ENCODE measurements at regions not wholly inside any gene's neighbourhood (a gene's known extent, or its start where the extent isn't known, plus 50 kb on each side); places are given as distances from the start of the nearest gene placed in this dataset.

GRCh38 chr18:78546281-78546680, 433.3 kb upstream of the SALL3 start:
- no peak for DNase-seq (ENCODE audit: low spot score)
- CTCF ChIA-PET, result no interaction called here
- no peak overlapping the region for H3K27ac ChIP-seq (ENCODE audit: low read depth, low read length, poor library complexity, severe bottlenecking)
- intact Hi-C loops (cut with micrococcal nuclease; ENCODE audit: unreplicated experiment), result no loop called here
- BruUV-seq (replicated peaks), result no TSS peak
- TF ChIP-seq EZH2 (IDR thresholded peaks at IDR 0.05; ENCODE audit: borderline replicate concordance, low read depth, low read length, poor library complexity, severe bottlenecking), result no peak
- TF ChIP-seq, protein P1, sequence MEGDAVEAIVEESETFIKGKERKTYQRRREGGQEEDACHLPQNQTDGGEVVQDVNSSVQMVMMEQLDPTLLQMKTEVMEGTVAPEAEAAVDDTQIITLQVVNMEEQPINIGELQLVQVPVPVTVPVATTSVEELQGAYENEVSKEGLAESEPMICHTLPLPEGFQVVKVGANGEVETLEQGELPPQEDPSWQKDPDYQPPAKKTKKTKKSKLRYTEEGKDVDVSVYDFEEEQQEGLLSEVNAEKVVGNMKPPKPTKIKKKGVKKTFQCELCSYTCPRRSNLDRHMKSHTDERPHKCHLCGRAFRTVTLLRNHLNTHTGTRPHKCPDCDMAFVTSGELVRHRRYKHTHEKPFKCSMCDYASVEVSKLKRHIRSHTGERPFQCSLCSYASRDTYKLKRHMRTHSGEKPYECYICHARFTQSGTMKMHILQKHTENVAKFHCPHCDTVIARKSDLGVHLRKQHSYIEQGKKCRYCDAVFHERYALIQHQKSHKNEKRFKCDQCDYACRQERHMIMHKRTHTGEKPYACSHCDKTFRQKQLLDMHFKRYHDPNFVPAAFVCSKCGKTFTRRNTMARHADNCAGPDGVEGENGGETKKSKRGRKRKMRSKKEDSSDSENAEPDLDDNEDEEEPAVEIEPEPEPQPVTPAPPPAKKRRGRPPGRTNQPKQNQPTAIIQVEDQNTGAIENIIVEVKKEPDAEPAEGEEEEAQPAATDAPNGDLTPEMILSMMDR (conservative IDR thresholded peaks at IDR 0.05; ENCODE audit: low read depth, low read length), result no peak
- H3K36me3 ChIP-seq (ENCODE audit: insufficient read depth, low read length, poor library complexity, severe bottlenecking), result no peaks in the 10 kb centered on the region
- H3K4me3 ChIP-seq (ENCODE audit: low read depth, low read length, poor library complexity, severe bottlenecking), result no peak overlapping the region
- peaks cover 20% of the 10 kb centered on the region for H3K9me3 ChIP-seq (ENCODE audit: low read depth, low read length, poor library complexity, severe bottlenecking)
- POLR2A ChIA-PET (ENCODE audit: low non-redundant PET), result no interaction called here
- no peaks in the 10 kb centered on the region for H3K4me1 ChIP-seq (ENCODE audit: insufficient read depth, low read length, poor library complexity, severe bottlenecking)
- no peaks in the 10 kb centered on the region for H3K27me3 ChIP-seq (replicated peaks; ENCODE audit: insufficient read depth, low read depth, low read length, poor library complexity)

DNA sequence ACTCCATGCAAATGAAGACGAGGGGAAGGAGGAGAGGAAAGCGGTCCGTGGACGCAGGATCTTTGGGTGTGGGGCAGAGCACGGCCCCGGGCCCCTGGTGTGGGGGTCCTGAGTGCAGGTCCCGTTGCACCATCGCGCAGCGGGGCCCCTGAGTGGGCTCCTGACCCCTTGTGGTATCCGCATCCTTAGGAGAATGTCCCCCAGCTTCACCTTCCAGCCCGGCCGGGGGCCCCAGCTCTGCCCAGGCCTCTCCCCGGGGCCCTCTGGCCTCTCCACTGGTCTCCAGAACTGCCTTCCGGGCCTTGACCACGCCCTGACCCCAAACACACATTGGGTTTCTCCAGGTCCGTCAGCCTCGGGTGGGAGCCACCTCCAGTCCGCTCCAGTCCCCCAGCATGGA, 431.8 kb upstream of the SALL3 start:
- ChIA-PET CTCF (no interaction called here), POLR2A (ENCODE audit: low non-redundant PET) (no interaction called here)
- intact Hi-C loops (cut with micrococcal nuclease; ENCODE audit: unreplicated experiment), result no loop called here
- no TSS peak for BruUV-seq (replicated peaks)
- TF ChIP-seq, protein P1 (conservative IDR thresholded peaks at IDR 0.05; ENCODE audit: low read depth, low read length), result no peak
- no peak for TF ChIP-seq EZH2 (IDR thresholded peaks at IDR 0.05; ENCODE audit: borderline replicate concordance, low read depth, low read length, poor library complexity, severe bottlenecking)
- H3K4me1 ChIP-seq (ENCODE audit: insufficient read depth, low read length, poor library complexity, severe bottlenecking), result no peaks in the 10 kb centered on the region
- no peaks in the 10 kb centered on the region for H3K36me3 ChIP-seq (ENCODE audit: insufficient read depth, low read length, poor library complexity, severe bottlenecking)
- no peaks in the 10 kb centered on the region for H3K27me3 ChIP-seq (replicated peaks; ENCODE audit: insufficient read depth, low read depth, low read length, poor library complexity)
- no peak for DNase-seq (ENCODE audit: low spot score)
- H3K4me3 ChIP-seq (ENCODE audit: low read depth, low read length, poor library complexity, severe bottlenecking), result no peak overlapping the region
- H3K27ac ChIP-seq (ENCODE audit: low read depth, low read length, poor library complexity, severe bottlenecking), result no peak overlapping the region
- peaks cover 20% of the 10 kb centered on the region for H3K9me3 ChIP-seq (ENCODE audit: low read depth, low read length, poor library complexity, severe bottlenecking)

- BruUV-seq (replicated peaks), result no TSS peak
- ChIA-PET CTCF (no interaction called here), POLR2A (ENCODE audit: low non-redundant PET) (no interaction called here)
- no peak for DNase-seq (ENCODE audit: low spot score)
- H3K4me3 ChIP-seq (ENCODE audit: low read depth, low read length, poor library complexity, severe bottlenecking), result no peak overlapping the region
- no peaks in the 10 kb centered on the region for H3K36me3 ChIP-seq (ENCODE audit: insufficient read depth, low read length, poor library complexity, severe bottlenecking)
- TF ChIP-seq, protein P1 (conservative IDR thresholded peaks at IDR 0.05; ENCODE audit: low read depth, low read length), result no peak
- no peak for TF ChIP-seq EZH2 (IDR thresholded peaks at IDR 0.05; ENCODE audit: borderline replicate concordance, low read depth, low read length, poor library complexity, severe bottlenecking)
- no peaks in the 10 kb centered on the region for H3K4me1 ChIP-seq (ENCODE audit: insufficient read depth, low read length, poor library complexity, severe bottlenecking)
- intact Hi-C loops (cut with micrococcal nuclease; ENCODE audit: unreplicated experiment), result no loop called here
- peaks cover 20% of the 10 kb centered on the region for H3K9me3 ChIP-seq (ENCODE audit: low read depth, low read length, poor library complexity, severe bottlenecking)
- H3K27me3 ChIP-seq (replicated peaks; ENCODE audit: insufficient read depth, low read depth, low read length, poor library complexity), result no peaks in the 10 kb centered on the region
- H3K27ac ChIP-seq (ENCODE audit: low read depth, low read length, poor library complexity, severe bottlenecking), result no peak overlapping the region
Observed at GRCh38 chr18:78548261-78549058, 431.2 kb upstream of the SALL3 start.
